Adrenal gland (tissue), 9 donors: ENCODE measurements at regions not wholly inside any gene's neighbourhood (a gene's known extent, or its start where the extent isn't known, plus 50 kb on each side); places are given as distances from the start of the nearest gene placed in this dataset.

ENCODE experiments used
- DNase-seq, 7 donors: peaks; one replicate each; pipeline ENCODE4 v3.0.0-alpha.2; 2019 to 2020
- H3K27ac ChIP-seq, 5 donors: fragments of 200-600 bp; sonication (generic) in 4 of 5; 1 replicate in 3 of 5; 2 replicates in 2 of 5; pipeline versions ENCODE4 v1.5.1 to v1.8.0; 2016 to 2020; ENCODE audit warnings: mild to moderate bottlenecking in 1 of 5
- H3K27me3 ChIP-seq: fragments of 200-600 bp; 2 replicates; pipeline ENCODE4 v1.8.0; 2021
- H3K36me3 ChIP-seq, 2 donors: fragments of 200-600 bp; replicated peaks in 1 of 2; 1 replicate in 1 of 2; 2 replicates in 1 of 2; pipeline versions ENCODE4 v1.5.1 to v1.8.0; 2018 to 2022
- H3K4me1 ChIP-seq, 2 donors: fragments of 200-600 bp; replicated peaks in 1 of 2; 1 replicate in 1 of 2; 2 replicates in 1 of 2; pipeline versions ENCODE4 v1.5.1 to v1.8.0; 2018 to 2021
- H3K4me3 ChIP-seq, 4 donors: fragments of 200-600 bp; sonication (generic) in 3 of 4; one replicate each; pipeline ENCODE4 v1.5.1; 2016 to 2018
- H3K9me3 ChIP-seq, 3 donors: fragments of 200-600 bp; sonication (generic) in 1 of 3; replicated peaks in 1 of 3; 1 replicate in 2 of 3; 2 replicates in 1 of 3; pipeline versions ENCODE4 v1.5.1 to v1.8.0; 2016 to 2021
- POLR2A ChIP-seq, 2 donors: fragments of 450-650 bp; IDR thresholded peaks; one replicate each; pipeline ENCODE4 v1.6.1; 2017; ENCODE audit warnings: antibody characterized with exemption in 2 of 2, mild to moderate bottlenecking in 2 of 2, moderate library complexity in 1 of 2
- WGBS, 4 donors: extraction: QIAGEN DNeasy Blood & Tissue Kit in 2 of 4; methylation state at CpG; one replicate each; pipeline versions ENCODE4 v1.1.5 to v1.1.7; 2013 to 2017; 5-methylcytosine and 5-hydroxymethylcytosine counted together
- intact Hi-C, 2 donors: fragments of 100-400 bp; cut with DNase I; formaldehyde crosslinking; loops; one replicate each; pipeline versions ENCODE4 v1.14.1 to v1.15.0; 2022 to 2023
- TF ChIP-seq, protein P1 (sequence below), 6 experiments: fragments of 450-650 bp in 4 of 6; fragments of 200-600 bp in 2 of 6; sonication (generic) in 1 of 6; IDR thresholded peaks; 1 replicate in 5 of 6; 2 replicates in 1 of 6; pipeline versions ENCODE4 v1.5.1 to v1.8.0; 2016 to 2021; ENCODE audit warnings: antibody characterized with exemption in 6 of 6, mild to moderate bottlenecking in 2 of 6, moderate library complexity in 1 of 6
- donor health status: healthy with polysubstance abuse.
- donor health status: Bipolar disorder and iron deficiency.
- donor health status: DM: yes; HTN: yes; CAD: no.
- donor health status: DM: no; HTN: no; CAD: no.
- donor health status: DM: no; HTN: no; CAD: no.

DNA sequence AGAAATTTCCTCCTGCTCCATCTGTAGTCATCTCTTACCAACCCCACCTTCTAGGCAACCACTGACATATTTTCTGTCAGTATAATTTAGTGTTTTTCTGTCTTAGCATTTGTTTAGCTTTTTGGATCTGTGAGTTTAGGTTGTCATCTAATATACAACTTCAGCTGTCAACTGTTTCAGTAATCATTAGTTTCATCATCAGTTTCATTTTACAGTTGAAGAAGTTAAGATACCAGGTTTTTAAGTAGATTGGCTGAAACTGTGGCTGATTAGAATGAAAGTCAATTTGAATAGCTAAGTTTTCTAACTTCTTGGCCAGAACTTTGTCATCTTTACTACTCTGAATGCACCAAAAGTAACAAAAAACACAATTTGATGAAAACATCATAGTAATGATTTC, 1957.3 kb downstream of the NCAM2 start:
- TF ChIP-seq, protein P1, sequence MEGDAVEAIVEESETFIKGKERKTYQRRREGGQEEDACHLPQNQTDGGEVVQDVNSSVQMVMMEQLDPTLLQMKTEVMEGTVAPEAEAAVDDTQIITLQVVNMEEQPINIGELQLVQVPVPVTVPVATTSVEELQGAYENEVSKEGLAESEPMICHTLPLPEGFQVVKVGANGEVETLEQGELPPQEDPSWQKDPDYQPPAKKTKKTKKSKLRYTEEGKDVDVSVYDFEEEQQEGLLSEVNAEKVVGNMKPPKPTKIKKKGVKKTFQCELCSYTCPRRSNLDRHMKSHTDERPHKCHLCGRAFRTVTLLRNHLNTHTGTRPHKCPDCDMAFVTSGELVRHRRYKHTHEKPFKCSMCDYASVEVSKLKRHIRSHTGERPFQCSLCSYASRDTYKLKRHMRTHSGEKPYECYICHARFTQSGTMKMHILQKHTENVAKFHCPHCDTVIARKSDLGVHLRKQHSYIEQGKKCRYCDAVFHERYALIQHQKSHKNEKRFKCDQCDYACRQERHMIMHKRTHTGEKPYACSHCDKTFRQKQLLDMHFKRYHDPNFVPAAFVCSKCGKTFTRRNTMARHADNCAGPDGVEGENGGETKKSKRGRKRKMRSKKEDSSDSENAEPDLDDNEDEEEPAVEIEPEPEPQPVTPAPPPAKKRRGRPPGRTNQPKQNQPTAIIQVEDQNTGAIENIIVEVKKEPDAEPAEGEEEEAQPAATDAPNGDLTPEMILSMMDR (IDR thresholded peaks at IDR 0.05): no peak
- TF ChIP-seq POLR2A (IDR thresholded peaks at IDR 0.05): no peak
- Histone ChIP-seq H3K36me3 (no peaks in the 10 kb centered on the region), H3K27me3 (no peaks in the 10 kb centered on the region), H3K9me3 (no peaks in the 10 kb centered on the region), H3K4me1 (no peaks in the 10 kb centered on the region), H3K27ac (no peak overlapping the region), H3K4me3 (no peak overlapping the region)
- intact Hi-C loops: no loop called here
- DNase-seq: no peak

DNA sequence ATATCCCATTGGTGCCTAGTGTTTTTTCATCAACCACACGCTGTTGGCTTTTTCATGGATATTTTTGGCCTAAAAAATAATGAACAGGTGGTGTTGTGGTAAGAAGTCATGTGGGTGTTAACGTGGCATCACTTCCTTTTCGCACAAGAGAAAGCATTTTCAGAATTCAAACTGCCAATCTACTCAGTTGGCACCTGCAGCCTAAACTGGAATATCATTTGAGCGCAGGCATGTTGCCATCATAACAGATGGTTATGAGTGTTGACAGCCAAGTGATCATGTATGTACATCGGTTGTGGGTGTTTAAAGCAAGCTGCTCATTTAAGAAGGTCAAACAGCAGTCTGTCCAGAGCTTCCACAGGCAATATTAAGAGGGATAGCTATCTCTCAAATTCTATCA, 1963.0 kb downstream of the NCAM2 start:
- H3K9me3 ChIP-seq: no peaks in the 10 kb centered on the region
- no peak overlapping the region for H3K4me3 ChIP-seq
- no peaks in the 10 kb centered on the region for H3K36me3 ChIP-seq
- intact Hi-C loops: no loop called here
- WGBS, 4 donors: 76 to 85% (median 81%) methylated on average over 5 of the region's 5 CpGs
- H3K27me3 ChIP-seq: no peaks in the 10 kb centered on the region
- TF ChIP-seq, protein P1 (IDR thresholded peaks at IDR 0.05): no peak
- TF ChIP-seq POLR2A (IDR thresholded peaks at IDR 0.05): no peak
- no peak overlapping the region for H3K27ac ChIP-seq
- DNase-seq: no peak
- H3K4me1 ChIP-seq: no peaks in the 10 kb centered on the region

DNA sequence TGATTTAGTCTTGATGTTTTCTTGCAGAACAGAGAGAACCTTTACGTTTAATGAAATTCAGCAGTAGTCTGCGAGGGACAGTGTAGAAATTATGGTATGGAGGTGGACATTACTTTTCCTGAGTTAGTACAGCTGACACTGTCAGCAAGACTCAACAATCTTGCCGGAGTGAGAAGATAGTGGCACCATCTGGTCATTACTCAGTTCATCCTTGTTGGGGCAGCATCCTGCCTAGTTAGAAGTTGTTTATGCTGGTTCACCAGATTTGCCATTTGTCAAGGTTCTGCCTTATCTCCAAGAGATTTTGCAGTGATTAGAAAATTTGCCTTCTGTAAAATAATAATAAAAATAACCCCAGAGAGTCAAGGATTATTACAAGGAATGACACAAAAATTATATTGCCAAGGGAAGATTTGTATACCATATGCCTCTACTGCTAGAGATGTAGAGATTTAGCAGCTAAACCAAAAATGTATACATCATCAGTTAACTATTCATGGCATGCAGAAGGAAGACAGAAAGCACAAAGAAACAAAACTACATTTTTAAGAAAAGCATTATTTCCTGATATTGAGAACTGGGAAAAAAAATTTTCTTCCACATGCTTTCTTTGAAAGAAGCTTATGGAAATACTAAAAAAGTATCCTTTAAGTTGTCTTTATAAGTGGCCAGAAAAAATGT, 1967.4 kb downstream of the NCAM2 start:
- DNase-seq: no peak
- WGBS, 4 donors: 65 to 72% (median 69%) methylated on average over 3 of the region's 3 CpGs
- H3K27me3 ChIP-seq: no peaks in the 10 kb centered on the region

DNA sequence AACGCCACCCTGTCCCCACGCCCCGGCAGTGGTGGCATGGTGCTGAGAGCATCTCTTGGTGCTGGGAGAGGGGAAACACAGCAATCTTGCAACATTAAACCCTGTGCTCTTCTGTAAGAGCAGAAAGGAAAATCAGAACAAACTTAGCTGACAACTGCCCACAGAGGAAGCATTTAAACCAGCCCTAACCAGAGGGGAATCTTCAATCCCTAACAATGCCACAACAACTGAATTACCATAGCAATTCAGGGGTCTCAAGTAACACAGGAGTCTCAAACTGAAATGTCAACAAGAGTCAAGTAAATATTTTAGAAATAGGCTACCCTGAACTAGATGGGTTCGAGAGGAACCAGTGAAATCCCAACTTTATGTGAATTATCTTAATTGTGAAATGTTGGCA, 1983.6 kb downstream of the NCAM2 start:
- intact Hi-C loops: no loop called here
- TF ChIP-seq POLR2A (IDR thresholded peaks at IDR 0.05): no peak
- TF ChIP-seq, protein P1 (IDR thresholded peaks at IDR 0.05): no peak
- H3K36me3 ChIP-seq: no peaks in the 10 kb centered on the region
- H3K4me3 ChIP-seq: no peak overlapping the region
- no peaks in the 10 kb centered on the region for H3K27me3 ChIP-seq
- no peak for DNase-seq
- no peaks in the 10 kb centered on the region for H3K9me3 ChIP-seq
- no peak overlapping the region for H3K27ac ChIP-seq
- H3K4me1 ChIP-seq: no peaks in the 10 kb centered on the region
- WGBS, 4 donors: 62 to 81% (median 76%) methylated on average over 4 of the region's 4 CpGs

More for the DNA sequence above, 1967.4 kb downstream of the NCAM2 start:
- Histone ChIP-seq H3K9me3 (no peaks in the 10 kb centered on the region), H3K4me1 (no peaks in the 10 kb centered on the region), H3K36me3 (no peaks in the 10 kb centered on the region), H3K27ac (no peak overlapping the region), H3K4me3 (no peak overlapping the region)
- intact Hi-C loops: no loop called here
- TF ChIP-seq POLR2A (IDR thresholded peaks at IDR 0.05): no peak
- TF ChIP-seq, protein P1 (IDR thresholded peaks at IDR 0.05): no peak
